ENCODE measurements at regions not wholly inside any gene's neighbourhood (a gene's known extent, or its start where the extent isn't known, plus 50 kb on each side); places are given as distances from the start of the nearest gene placed in this dataset.
"Not testable (repeated sequence)": the region's sequence is repeated elsewhere in the genome, so short reads cannot be mapped to it uniquely, and the experiment has no call there.

DNA sequence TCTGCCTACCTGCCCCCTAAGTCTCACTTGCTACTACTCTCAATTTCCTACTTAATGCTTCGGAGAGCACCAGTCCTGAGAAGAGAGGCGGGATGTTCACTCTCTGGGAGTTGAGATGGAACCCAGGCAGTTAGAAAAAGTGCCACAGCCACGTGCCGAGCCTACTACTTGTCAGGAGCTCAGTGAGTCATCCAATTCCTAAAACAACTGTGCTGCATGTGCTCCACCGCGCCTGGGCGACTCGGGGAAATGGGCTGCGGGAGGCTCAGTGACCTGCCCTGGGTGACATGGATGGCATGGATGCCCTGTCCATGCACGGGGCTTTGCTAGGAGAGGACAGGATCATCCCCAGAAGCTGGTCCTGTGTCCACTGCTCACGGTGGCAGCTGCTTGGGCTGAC lies 2884.2 kb downstream of the RPIA start:
- TF ChIP-seq POLR2AphosphoS5 (IDR thresholded peaks at IDR 0.05; ENCODE audit: low read depth, low read length); POLR2A (IDR thresholded peaks at IDR 0.05; ENCODE audit: low read depth, low read length); TAF1 (IDR thresholded peaks at IDR 0.05; ENCODE audit: borderline replicate concordance, low read depth, low read length): not testable (repeated sequence)

Measured in GM12892 (cell line).